HG03280 (cell line): ENCODE measurements at regions not wholly inside any gene's neighbourhood (a gene's known extent, or its start where the extent isn't known, plus 50 kb on each side); places are given as distances from the start of the nearest gene placed in this dataset.

Experiments
- ATAC-seq: cut with Tn5 transposase; IDR thresholded peaks from one replicate; pipeline ENCODE4 v1.9.1; 2021; ENCODE audit warnings: mild to moderate bottlenecking, moderate library complexity; ENCODE audit not compliant: unreplicated experiment

DNA sequence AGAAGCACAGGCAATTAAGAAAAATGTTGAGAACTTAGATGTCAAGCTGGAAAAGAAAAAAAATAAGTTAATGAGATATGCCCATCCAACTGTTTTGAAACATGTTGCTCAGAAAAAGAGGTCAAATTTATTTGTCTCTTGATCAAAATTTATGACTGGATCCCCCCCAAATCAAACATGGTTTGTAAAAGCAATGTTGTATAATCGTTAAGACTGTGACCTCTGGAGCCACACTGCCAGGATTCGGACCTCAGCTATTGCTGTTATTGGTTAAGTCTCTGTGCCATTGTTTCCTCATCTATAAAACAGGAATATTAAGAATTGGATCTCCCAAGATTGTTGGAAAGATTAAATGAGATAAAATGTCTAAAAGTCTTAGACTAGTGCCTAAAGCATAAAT lies 51.9 kb upstream of the LRRK2 start:
- no peak for ATAC-seq

DNA sequence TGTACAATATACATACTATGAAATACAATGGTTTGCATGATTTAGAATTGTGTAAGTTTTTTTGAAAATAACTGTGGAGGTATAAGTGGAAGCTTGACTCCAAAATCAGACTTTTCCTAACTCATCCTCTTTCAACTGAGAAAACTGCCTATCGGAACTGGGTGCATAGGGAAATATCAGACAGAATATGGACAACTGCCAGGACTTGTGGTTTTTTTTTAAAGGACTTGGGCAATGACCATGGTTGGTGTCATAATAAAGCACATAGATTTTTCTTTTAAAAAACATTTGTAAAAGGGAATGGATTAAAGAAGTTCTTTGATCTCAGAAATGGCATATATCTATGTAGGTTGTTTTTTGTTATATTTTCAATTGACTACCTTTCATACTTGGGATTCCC lies 53.3 kb upstream of the LRRK2 start:
- ATAC-seq = no peak

DNA sequence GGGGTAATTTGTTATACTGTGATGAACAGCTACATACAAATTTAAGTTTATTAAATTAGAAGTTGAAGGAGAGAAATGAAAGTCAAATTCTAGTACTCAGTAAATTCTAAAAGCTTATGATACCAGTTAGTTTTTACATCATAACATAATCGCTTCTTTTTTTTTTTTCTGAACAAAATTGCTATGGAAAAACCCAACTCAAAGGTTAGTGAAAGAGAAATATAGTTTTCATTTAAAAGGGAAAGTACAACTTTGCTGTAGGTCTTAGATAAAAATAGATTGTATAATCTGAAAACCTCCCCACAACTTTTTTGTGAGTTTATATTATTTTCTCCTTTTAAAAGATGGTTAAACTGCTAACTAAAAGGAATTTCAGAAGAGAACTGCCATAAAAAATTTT lies 53.7 kb upstream of the LRRK2 start:
- no peak for ATAC-seq

DNA sequence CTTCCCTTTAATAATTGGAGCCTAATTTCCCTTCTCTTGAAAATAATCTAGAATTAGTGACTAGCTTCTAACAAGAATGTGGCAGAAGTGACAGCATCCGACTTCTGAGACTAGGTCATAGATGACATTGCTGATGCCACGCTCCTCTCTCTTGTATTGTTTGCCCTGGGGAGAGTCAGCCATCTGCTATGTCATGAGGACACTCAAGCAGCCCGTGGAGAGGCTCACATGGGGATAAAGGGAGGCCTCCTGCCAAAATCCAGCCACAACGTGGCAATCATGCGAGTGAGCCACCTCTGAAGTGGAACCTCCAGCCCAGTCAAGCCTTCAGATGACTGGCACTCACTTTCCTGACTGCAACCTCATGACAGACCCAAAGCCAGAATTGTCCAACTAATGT lies 54.2 kb upstream of the LRRK2 start:
- no peak for ATAC-seq

DNA sequence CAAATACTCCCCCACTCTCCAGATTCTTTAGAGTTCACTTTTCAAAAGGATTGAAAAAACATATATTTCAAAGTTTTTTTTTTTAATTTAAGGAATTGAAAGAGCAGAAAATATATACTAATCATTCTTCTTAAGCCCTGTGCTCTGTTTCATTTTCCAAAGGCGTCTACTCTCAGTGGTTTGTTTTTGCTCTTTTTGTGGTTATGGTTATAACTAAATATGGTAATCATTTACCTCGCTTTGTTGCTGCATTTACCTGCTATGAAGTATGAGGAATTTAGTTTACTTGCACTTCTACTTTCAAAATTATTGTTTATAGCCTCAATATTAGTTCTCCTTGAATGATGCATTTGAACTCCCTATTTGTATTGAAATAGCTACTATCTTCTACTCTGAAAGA lies 55.9 kb upstream of the LRRK2 start:
- ATAC-seq = peak; percentile 94

DNA sequence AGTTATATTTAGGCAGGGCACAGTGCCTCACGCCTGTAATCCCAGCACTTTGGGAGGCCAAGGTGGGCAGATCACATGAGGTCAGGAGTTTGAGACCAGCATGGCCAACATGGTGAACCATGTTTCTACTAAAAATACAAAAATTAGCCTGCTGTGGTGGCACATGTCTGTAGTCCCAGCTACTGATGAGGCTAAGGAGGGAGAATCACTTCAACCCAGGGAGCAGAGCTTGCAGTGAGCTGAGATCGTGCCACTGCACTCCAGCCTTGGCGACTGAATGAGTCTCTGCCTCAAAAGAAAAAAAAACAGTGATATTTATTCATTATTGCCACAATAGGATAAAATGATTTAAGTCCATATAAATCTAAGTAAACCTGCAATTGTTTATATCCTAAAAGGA lies 56.4 kb upstream of the LRRK2 start:
- peak; percentile 19 for ATAC-seq

DNA sequence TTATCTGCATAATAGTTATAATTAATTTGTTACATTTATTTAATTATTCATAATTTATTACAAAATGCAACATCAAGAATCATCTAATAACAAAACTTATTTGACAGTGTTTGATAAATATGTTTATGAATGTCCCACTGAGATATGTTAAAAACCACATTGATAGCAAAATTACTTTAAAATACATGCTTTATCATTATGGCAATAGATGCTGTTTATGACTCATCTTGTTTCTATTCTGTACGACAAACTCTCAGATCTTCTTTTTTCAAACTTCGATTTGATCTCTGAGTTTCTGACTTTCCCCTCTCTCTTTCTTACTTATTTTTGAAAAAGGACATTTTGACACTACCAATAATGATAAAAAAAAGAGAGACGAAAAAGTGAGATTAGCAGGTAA lies 56.8 kb upstream of the LRRK2 start:
- peak; percentile 69 for ATAC-seq

DNA sequence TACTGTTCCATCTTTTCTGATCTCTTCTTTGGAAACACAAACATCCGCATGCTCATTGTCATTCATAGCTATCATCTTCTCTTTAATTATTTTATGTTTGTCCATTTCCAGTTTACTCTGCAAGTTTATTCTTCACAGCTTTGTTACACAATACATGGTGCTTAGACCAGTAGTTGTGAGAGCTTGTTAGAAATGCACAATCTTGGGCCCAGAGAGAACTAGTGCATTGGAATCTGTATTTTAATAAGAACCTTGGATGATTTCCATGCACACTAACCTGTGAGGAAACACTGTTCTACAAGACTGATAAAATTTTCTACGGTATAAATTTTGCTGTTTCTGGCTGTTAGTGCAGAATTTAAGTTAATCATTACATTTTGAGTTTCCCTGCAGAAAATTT lies 59.3 kb upstream of the SLC2A13 start:
- ATAC-seq = no peak

DNA sequence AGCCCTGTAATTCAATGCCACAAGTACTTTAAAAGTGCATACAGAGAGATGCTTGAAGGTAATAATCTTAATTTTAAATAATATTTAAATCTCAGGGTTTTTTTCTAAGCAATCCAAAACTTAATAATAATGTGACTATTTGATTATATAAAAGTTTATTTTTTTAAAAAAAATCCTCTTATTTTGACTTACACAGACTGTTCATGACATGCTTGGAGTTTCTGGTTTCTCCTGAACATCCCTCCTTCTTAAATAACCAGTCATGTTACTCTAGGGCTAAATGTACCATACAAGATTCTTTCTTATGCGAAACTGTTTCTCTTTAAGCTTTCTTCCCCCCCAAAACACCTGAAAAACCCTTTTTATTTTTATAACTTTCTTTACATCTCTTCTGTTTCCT lies 58.2 kb upstream of the SLC2A13 start:
- no peak for ATAC-seq

DNA sequence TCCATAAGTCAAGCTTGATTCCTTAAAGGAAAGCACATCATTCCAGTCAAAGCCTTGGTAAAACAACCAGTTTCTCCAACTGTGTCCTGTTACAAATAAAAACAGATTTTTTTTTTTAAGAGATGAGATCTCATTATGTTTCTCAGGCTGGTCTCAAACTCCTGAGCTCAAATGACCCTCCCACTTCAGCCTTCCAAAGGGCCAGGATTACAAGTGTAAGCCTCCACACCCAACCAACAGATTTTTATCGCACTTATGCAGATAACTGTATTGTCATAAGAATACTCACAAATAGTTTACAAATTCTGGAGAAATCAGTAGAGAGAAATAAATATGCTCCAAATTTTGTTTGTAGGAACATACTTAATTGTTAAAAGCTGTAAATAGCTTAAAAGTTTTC lies 56.2 kb upstream of the SLC2A13 start:
- no peak for ATAC-seq

DNA sequence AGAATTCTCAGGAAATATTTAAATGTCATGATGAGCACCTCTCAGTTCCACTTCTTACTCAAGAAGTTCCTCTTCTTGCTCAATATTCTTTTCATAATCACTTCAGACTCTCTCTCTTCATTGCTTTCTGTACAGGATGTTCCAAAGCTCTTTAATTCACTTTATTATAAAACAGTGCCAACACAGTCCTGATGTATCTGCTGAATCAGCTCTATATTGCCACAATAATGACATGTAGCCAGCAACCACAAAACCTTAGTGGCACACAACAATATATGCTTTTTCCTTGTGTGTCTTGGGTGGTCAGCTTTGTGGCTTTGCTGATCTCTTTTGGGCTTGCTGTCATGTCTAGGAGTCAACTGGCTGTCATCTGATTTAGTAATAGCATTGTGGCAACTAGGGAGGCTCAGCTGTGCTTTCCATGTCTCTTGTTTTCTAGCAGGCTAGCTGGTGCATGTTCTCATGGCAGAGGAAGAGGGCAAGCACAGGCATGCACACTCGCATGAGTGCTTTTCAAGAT lies 52.8 kb upstream of the SLC2A13 start:
- ATAC-seq = no peak

DNA sequence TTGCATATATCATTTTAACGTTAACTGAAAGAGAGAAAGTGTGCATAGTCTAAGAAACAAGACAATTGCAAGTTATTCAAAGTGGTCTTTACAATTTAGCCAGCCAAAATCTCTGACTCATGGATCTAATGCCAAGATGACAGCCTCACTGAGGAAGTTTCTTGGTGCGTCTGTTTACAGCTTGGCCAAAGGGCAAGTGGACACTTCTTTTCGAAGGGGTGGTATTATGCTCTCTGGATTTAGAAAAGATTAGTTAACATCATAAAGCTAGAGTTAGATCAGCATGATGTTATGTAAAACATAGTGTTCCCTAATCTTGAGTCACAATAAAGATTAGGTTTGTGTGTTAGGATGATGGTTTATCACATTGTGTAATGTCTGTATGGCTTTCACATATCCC lies 51.5 kb upstream of the SLC2A13 start:
- no peak for ATAC-seq

DNA sequence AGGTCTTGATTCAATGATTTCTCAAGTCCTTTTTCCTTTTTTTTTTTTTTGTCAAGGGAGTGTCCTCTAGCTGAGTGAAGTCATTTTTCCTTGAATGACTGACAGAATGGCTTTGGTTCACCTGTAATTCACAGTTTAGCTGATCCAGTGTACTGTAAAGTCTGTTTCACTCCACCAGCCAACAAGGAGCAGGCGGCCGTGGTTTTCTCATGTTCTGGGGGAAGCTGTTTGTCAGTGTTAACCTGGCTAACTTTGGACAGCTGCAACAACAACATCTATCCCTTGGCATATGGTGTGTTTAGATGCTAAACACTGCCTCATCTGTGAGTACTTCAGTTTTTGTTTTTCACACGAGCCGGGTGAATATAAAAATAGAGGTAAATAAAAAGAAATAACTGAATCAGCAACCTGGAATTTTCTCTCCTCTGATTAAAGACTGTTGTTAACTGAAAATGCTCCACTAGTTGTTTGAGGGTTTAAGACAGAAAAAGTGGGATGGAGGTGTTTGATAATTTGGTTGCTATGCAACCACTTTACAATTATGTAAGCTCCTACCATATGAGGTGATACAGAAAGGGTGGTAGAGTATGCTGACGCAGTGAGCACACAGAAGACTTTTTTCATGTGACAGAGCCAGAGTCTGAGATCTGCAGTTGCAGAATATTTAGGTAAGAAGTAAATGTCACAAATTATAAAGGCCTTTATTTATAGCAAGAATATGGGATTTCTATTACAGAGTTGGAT lies 50.3 kb upstream of the SLC2A13 start:
- no peak for ATAC-seq
